HS-27A (cell line): ENCODE measurements at regions not wholly inside any gene's neighbourhood (a gene's known extent, or its start where the extent isn't known, plus 50 kb on each side); places are given as distances from the start of the nearest gene placed in this dataset.

Experiments used
- DNase-seq: peaks from one replicate; pipeline ENCODE4 v3.0.0-alpha.2; 2012; ENCODE audit warnings: low read depth, missing footprints

DNA sequence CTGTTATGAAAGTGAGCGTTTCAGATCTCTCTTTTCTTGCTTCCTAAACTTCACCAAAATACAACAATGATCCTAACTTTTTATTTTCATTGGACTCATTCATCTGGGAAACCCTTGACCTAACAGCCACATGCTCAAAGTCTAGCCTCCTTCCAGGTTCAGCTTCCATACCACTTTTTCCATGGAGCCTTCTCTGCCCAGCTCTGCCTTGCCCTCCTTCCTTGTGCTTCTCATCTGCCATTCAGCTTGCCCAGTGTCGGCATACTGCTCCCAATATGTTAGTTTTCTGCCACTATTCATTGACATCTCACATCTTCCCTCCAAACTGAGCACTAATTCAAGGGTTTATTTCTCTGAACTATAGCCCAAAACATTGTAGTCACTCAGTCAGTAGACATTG, 214.7 kb downstream of the RAD51AP2 start:
- DNase-seq = no peak

DNA sequence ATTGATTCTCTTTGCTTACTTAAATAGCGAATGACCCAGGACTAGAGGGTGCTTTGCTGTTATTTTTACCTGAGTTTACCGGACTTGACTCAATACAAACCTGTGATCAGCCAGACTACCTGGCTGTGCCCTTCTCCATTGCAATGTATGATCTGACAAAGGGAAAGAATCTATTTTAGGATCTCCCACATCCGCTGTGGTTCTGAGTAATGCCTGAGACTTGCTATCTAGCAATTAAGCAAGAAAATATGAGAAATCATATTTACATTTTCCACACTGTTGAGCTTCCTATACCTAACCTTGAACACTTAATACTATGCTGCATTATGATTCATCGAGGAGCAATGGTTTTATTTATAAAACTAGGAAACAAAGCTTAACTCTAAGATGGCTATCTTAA, 215.2 kb downstream of the RAD51AP2 start:
- peak; percentile 72 for DNase-seq

DNA sequence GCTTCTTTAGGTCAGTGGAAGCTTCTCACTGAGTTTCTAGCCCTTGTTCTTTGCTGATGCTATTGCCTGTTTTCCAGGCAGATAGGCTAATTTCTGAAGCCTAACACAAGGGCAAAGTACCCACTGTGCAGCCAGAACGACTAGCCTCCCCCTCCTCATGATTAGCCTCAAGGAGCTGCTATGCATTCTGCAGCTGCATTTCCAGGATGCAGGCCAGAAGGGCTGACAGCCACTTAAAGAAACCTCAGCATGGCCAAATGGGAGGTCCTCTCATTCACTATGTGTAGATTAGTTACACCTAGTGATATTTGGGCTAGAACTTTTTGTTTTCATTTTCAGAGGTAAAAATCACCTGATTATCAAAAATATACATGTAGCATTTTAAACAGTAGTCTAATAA, 216.0 kb downstream of the RAD51AP2 start:
- DNase-seq = no peak

DNA sequence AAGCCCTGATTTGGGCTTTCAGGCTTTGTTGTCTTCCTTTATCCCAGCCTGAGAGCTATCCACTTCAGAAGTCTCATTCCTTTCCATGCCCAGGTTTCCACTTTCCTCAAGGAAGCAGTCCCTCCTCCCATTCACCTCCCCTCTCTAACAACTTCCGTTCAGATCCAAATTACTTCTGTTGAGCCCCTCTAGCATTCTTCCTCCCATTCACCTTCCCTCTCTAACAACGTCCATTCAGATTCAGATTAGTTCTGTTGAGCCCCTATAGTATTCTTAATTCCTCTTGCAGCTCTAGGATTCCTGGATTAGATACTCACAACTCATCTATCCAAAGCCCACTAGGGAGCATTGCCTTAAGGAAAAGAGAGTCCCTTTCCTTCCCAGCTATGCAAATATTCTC, 216.8 kb downstream of the RAD51AP2 start:
- DNase-seq = no peak

DNA sequence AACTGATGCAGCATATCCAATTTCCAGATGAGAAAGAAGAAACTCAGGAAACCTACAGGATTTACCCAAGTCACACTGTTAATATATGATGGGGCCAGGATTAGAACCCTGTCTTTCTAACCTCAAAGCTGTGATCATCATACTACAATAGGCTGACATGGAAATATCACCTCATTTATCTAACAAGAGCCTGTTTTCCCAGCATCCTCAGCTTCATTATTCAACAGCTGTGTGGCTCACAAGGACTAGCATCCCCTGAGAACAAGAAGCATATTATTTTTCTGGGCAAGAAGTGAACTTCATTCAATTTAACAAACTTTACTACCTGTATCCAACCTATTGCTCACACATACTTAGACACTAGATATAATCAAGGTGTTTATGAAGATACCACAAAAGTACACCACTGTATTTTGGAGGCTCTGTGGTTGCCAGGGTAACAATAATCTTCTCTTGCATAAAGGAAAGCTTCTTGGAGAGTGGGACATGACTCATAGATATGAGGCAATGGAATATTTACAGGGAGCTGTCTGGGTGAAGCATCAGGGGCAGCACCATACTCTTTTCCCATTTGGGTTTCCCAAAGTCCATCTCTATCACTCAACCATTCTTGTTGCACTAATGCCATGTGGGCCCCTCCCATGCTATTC, 218.2 kb downstream of the RAD51AP2 start:
- DNase-seq = peak; percentile 53

DNA sequence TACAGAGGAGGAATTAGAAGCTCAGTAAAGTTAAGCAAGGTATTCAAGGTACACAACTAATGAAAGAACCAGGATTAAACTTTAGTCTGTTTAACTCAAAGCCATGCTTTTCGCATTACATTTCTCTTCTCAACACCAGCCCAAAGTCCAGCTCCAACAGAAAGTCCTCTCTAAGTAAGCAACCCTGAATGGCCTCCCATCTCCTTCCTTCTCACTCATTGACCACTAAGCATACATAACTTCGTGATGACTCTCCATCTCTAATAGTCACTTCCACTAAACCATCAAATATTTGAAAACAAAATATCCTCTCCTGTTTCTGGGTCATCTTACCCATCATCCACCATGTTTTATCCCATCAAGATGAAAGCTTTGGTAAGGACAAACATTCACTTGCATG, 219.8 kb downstream of the RAD51AP2 start:
- DNase-seq = no peak

DNA sequence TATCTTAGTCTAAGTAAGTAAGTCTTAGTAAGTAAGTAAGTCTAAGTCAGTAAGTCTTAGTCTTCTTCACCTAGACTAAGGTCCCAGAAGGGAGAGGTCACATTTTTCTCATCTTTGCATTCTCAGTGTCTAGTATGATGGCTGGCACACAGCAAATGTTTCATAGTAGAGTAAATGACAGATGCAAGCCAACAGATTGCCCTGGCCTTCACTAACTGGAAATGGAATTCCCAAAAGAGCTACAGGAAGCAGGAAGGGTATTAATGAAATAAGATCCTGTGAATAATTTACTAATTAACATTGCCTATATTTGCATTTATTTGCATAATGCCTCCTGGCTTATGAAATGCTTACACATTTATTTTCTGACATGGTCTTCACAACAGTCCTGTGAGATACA, 221.6 kb downstream of the RAD51AP2 start:
- DNase-seq = no peak

DNA sequence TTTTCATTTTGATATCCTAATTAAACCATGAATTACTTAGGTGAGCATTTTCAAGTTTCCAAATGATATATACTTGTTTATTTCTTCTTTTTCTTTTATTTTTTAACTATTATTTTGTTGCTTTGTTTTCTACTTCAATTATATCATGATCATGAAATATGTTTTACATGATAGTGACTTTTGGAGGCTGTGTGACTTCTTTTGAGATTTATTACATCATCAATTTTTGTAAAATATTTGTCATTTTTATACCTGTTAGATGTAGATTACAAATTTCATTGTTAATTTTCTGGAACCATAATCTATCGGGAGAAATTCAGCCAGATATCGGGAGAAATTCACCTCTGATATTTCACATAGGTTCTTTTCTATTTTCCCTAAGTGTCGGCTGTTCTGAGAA, 228.6 kb downstream of the RAD51AP2 start:
- no peak for DNase-seq

DNA sequence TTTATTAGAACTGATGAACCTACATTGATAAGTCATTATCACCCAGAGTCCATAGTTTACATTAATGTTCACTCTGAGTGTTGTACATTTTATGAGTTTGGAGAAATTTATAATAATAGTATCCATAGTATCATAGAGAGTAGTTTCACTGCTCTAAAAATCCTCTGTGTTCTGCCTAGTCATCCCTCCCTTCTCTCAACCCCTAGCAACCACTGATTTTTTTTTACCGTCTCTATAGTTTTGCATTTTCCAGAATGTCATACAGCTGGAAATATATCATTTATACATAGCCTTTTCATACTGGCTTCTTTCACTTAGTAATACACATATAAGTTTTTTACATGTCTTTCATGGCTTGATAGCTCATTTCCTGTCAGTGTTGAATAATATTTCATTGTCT, 231.1 kb downstream of the RAD51AP2 start:
- DNase-seq = no peak

DNA sequence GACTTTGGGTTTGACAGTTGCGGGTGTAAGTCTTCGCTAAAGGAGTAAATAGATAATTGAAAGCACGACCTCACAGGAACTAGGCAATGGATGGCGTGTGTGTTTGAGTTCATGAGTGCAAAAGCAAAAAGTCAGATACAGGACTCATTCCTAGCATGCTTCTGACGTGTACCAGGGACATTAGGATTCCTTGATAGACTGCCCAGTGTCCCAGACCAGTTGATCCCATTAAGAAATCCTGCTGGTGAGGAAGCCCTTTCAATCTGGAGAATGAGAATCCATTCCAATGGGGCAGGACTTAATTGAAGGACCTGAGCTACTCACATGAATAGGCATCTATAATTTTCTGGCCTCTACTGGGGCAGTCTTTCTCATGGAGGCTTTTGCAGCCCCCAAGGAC, 235.4 kb downstream of the RAD51AP2 start:
- no peak for DNase-seq

DNA sequence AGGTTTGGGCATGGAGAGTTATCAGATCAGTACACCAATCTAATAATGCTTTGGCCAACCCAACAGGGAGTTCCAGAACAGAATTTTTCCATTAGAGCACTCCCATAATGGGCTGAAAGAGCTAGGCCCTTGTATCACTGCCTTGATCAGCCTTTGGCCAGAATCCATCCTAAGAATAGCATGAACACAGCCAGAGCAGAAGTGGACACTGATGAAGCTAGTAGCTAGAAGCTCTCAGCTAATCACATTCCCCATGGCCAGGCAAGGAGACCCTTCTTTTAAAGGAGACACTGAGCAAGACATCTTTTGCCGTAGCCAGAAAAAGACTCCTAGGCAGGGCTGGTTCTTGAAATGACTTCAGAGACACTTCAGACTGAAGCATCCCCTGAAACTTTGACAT, 236.0 kb downstream of the RAD51AP2 start:
- no peak for DNase-seq

DNA sequence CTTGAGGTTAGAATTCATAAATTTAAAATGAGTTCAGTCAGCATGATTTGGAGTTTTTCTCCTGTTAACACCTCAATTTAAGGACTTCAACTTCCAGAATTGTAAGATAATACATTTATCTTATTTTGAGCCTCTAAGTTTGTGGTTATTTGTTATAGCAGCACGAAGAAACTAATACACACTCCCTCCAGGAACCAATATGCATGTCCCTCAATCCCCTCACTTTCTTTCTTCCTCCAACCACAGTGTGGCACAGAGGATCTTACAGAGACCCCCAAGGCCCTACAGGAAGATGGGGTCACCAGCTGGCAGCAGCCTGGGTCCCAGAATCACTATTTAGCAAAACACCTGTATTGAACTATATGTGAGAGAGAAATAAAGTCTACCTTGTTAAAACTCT, 242.0 kb downstream of the RAD51AP2 start:
- DNase-seq = no peak

DNA sequence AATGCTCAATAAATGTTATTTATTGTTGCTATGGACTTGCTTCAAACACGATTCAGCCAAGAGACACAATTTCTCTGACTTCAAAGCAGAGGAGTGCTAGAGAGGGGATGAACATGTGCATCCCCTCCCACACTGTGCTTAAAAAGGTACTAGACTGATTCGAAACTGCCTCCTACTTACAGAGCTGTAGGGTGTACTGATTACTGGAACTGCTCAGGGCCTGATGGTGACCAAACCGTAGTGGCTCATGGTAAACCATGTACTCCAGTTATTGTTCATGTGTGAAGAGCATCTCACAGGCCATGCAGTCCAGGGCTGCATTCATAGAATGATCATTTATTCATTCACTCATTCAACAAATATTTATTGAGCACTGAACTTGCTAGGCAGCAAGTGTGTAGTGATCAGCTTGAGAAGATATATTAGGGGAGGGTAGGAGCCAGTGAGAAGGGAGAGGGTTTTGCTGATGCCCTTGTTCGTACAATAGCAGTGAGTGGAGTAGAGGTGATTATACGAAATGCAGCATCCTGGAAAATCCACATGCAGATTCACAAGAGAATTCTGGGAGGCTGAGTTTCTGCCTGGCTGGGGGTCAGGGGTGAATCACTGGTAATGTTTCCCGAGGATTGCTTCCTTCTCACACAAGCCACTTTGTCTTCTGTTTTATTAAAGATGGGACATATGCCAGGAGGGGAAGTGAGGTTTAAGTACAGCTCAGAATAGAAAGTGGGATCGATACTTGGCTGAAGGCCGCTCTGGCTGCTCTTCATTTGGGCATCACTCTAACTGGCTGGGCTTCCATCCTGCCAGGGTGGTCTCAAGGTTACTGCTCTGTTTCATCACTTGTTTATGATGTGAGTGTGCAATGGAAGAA, 245.4 kb downstream of the RAD51AP2 start:
- no peak for DNase-seq

DNA sequence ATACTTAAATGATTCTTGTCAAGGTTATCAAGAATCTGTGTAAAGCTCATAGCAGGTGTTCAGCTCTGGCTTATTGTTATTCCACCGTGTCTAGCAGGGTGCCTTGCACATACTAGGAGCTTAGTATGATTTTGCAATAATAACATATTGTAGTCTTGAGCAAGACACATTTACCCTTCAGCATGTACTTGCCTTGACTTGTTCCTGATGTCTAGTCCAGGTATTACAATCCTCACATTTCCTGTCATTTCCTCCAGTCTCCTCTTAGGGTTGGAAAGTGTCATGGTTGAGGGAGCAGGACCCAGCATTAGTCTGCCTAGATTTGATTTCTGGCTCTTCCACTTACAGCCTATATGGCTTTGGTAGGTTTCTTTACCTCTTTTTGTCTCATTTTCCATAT, 246.1 kb downstream of the RAD51AP2 start:
- no peak for DNase-seq

DNA sequence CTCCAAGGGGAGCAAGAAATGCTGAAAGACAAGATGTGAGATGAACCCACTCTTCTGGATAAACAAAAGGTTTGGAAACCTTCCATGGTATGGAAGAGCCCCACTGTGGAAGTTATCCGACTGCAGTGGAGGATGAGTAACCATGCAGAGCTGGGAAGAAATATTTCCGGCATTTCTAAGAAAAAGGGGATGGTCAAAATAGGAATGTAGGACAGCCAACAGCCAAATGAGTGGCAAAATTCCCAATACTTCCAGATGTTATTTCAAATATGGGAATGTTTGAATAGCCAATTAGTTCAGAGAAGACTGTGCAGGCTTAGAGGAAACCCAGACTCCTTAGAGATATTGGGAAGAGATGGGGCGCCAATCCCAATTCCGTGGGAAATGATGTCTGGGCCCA, 246.8 kb downstream of the RAD51AP2 start:
- DNase-seq = peak; percentile 42

DNA sequence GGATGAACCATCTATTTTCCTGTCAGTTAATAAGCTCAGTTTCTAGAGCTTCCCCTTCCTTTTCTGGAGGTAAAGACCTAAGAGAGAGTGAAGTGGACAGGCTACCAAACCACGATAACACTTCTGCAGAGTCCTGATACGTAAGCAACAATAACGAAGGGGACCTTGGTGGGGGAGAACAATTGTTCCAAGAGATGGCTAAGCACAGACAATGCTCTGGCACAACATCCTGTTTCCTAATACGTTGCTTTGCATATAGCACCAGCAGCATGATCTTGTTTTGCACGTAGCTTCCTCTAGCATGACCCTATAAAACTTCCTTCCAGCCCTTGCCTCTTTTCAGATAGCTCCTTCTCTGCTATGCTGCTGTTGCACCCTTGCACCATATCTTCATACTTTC, 247.3 kb downstream of the RAD51AP2 start:
- DNase-seq = no peak

DNA sequence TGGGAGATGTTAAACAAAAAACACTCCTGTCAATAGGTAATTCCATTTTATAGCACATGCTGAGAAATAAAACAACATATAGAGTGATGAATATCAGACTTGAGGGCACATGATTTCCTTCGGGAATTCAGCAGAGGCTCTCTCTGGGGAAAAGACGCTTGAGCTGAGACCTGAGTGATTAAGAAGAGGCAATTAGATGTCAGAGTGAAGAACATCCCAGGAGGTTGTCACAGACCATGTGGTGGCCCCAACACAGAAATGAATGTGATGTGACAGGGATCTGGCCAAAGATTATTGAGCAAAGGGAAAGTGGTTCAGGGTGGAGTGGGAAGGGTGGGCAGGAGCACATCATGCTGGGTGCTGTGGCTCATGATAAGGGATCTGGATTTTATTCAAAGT, 254.7 kb downstream of the RAD51AP2 start:
- DNase-seq = no peak

DNA sequence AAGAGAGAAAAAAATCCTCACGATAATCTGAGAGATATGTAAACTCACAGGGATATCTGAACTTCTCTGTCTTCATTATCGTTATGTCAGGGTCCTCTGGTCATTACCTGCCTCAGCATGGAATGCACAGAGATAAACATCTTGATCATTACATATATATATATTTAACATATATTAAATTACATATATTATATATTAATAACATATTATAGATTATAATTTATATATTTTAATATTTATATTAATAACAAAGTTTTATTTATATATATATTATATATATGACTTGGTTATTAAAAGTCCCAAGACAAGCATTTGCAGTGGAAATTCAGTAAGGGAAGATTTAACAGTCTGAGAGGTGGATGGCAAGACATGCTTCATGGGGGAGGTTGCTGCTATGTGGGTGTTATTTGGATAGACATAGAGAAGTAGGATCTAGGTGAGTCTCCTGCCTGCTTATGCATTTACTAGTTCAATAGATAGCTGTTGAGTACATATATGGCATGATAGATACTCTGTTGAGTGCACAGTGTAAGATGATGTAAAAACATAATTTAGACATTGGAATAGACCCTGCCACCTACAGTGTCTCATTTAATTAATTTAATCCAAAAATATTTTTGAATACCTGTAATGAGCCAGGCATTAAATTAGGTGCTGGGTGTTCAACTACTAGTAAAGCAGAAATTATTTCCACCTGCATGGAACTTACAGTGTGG, 255.2 kb downstream of the RAD51AP2 start:
- DNase-seq = no peak

DNA sequence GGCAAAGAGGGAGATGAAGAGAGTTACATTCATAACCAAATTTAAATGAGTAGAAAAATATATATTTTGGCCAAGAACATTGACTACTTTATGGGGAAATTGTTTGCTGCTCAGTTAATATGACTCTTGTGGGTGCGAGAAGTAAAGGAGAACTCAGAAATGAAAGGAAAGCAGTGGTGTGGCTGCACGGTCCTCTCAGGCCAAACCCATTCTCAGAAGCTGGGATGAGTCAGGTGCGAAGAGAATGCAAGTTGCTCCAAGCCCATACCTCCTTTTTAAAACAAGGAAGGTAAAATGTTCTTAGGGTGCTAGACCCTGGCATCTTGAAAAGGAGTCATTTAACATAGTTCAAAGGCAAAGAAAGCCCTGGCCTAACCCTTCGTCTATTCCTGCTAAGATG, 258.6 kb downstream of the RAD51AP2 start:
- DNase-seq = no peak

DNA sequence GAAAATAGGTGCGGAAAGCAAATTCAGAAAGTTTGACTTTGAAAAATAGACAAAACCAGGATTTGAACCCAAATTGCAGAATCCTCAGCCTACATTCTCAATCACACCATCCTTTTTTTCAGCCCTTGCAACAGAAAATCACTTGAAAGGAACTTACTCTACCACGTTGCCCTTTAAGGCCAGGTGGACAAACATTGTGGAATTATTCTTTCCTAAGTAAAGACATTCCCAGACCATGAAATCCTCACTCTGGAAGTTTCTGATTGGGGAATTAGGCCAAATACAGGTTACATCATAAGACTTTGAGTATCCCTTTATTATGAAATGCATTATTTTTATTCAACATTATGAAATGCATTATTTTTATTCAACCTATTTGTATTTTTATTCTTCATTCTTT, 259.4 kb downstream of the RAD51AP2 start:
- DNase-seq = no peak

DNA sequence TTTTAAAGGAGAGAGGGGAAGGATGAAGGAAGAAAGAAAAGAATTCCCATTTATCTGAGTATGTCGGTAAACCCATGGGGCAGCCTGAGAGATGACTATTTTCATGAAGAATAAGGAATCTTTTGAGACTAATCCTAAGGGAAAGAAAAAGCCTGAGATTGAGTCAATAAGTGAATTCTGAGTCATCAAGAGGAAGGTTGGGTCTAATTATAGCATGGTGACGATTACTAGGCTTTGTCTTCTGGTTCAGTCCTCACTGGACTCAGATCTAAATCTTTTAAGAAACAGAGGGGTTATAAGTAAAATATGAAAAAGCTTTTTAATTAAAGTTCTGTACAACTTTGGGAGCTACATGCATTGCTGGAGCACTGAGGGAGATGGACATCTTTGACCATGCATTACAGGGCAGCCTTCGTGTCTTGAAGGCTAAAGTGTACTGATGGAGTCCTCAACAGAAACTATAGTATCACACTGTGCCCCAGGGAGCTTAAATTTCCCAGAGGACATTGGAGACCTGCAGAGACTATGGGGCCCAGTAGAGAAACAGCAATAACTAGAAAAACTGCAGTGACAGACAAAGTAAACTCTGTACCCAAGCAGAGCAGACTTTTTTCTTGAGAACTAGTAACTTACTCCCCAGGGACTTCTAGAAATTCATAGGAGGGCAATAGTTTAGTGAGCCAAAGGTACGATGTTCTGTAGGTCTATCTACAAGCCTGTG, 260.9 kb downstream of the RAD51AP2 start:
- DNase-seq = peak; percentile 26

DNA sequence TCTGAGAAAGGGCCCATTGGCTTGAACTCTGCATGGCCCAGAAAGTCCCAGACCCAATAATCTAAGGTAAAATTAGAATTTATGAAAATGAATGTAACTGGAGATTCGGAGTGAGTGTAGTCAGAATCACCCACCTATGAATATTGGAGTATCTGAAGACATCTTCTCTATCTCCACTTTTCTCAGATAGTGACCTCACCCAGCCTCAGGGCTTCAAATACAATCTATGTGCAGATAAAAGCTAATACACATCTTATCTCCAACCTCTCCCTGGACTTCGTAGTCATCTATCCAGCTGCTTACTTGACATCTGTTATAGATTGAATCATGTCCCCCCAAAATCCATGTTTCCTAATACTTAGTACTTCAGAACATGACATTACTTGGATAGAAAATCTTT, 263.2 kb downstream of the RAD51AP2 start:
- no peak for DNase-seq
